PC-9 (cell line): ENCODE measurements at regions not wholly inside any gene's neighbourhood (a gene's known extent, or its start where the extent isn't known, plus 50 kb on each side); places are given as distances from the start of the nearest gene placed in this dataset.

Source experiments
- BruUV-seq: library from RNA; stranded (reverse); fragments of 400-500 nt; replicated peaks from 2 replicates; lab custom pipeline; 2021; lab: Mats Ljungman, UMichigan
- CTCF ChIA-PET: fragments of 300-600 bp; sonication (Branson Sonifier 250); formaldehyde crosslinking; loops from one replicate; lab custom pipeline; 2022; ENCODE audit warnings: antibody characterized with exemption; lab: Charles Lee
- POLR2A ChIA-PET: fragments of 300-600 bp; sonication (Branson Sonifier 250); formaldehyde crosslinking; loops from one replicate; lab custom pipeline; 2022; ENCODE audit warnings: antibody characterized with exemption; ENCODE audit not compliant: unreplicated experiment; lab: Charles Lee
- DNase-seq, 2 experiments: peaks; one replicate each; pipeline versions ENCODE4 v3.0.0 to v3.0.0-alpha.2; 2015 to 2022; ENCODE audit warnings: mixed read lengths in 1 of 2
- H2AFZ ChIP-seq: fragments of 200-600 bp; sonication (generic); 2 replicates; pipeline ENCODE4 v1.8.1; 2017; ENCODE audit warnings: antibody characterized with exemption
- H3F3A ChIP-seq: fragments of 200-600 bp; sonication (generic); 2 replicates; pipeline ENCODE4 v1.8.1; 2017; ENCODE audit warnings: antibody characterized with exemption, mild to moderate bottlenecking, low read depth; ENCODE audit not compliant: insufficient read depth
- H3K27ac ChIP-seq: fragments of 200-600 bp; sonication (generic); 2 replicates; pipeline ENCODE4 v1.6.1; 2016; ENCODE audit warnings: mixed run types
- H3K27me3 ChIP-seq: fragments of 200-600 bp; sonication (generic); 2 replicates; pipeline ENCODE4 v1.6.1; 2016; ENCODE audit warnings: low read depth, mixed run types; ENCODE audit not compliant: insufficient read depth
- H3K36me3 ChIP-seq: fragments of 200-600 bp; sonication (generic); 2 replicates; pipeline ENCODE4 v1.6.1; 2016; ENCODE audit warnings: low read depth, mixed run types
- H3K4me1 ChIP-seq: fragments of 200-600 bp; sonication (generic); replicated peaks from 2 replicates; pipeline ENCODE4 v1.6.1; 2016; ENCODE audit warnings: mixed run types; ENCODE audit not compliant: insufficient read depth
- H3K4me2 ChIP-seq: fragments of 200-600 bp; sonication (generic); 2 replicates; pipeline ENCODE4 v1.6.1; 2017; ENCODE audit warnings: mixed run types
- H3K4me3 ChIP-seq: fragments of 200-600 bp; sonication (generic); 2 replicates; pipeline ENCODE4 v1.6.1; 2016; ENCODE audit warnings: mixed run types
- H3K79me2 ChIP-seq: fragments of 200-600 bp; sonication (generic); 2 replicates; pipeline ENCODE4 v1.6.1; 2017; ENCODE audit warnings: low read depth, mixed run types
- H3K9me2 ChIP-seq: fragments of 200-600 bp; sonication (generic); 2 replicates; pipeline ENCODE4 v1.8.1; 2017; ENCODE audit warnings: mild to moderate bottlenecking; ENCODE audit not compliant: insufficient read depth
- H3K9me3 ChIP-seq: fragments of 200-600 bp; sonication (generic); 2 replicates; pipeline ENCODE4 v1.8.1; 2016; ENCODE audit warnings: low read depth; ENCODE audit not compliant: insufficient read depth
- H4K20me1 ChIP-seq: fragments of 200-600 bp; sonication (generic); 2 replicates; pipeline ENCODE4 v1.8.1; 2017; ENCODE audit not compliant: insufficient read depth
- CTCF ChIP-seq: fragments of 200-600 bp; sonication (generic); conservative IDR thresholded peaks from 2 replicates; pipeline ENCODE4 v1.6.1; 2017; ENCODE audit warnings: mixed run types, antibody characterized with exemption, mild to moderate bottlenecking, moderate library complexity
- EZH2 ChIP-seq: fragments of 200-600 bp; sonication (generic); IDR thresholded peaks from 2 replicates; pipeline ENCODE4 v1.8.0; 2017; ENCODE audit warnings: antibody characterized with exemption, low read depth
- intact Hi-C: fragments of 100-400 bp; cut with micrococcal nuclease; formaldehyde crosslinking; loops from one replicate; pipeline ENCODE4 v1.10.0; 2022; ENCODE audit not compliant: unreplicated experiment

- Histone ChIP-seq H3K4me1 (peaks cover 58% of the 10 kb centered on the region), H3K79me2 (no peaks in the 10 kb centered on the region), H4K20me1 (no peaks in the 10 kb centered on the region), H3K4me2 (no peak overlapping the region), H2AFZ (no peak overlapping the region), H3F3A (peaks cover 33% of the 10 kb centered on the region), H3K4me3 (no peak overlapping the region), H3K36me3 (no peaks in the 10 kb centered on the region), H3K9me3 (no peaks in the 10 kb centered on the region; the same call in 1 of the 2 replicates), H3K9me2 (no peaks in the 10 kb centered on the region), H3K27ac (no peak overlapping the region), H3K27me3 (no peaks in the 10 kb centered on the region)
- no TSS peak for BruUV-seq
- no peak for DNase-seq
- TF ChIP-seq EZH2 = no peak
- TF ChIP-seq CTCF = no peak
- intact Hi-C loops = loop anchor here (10.0 kb wide), 2 partner anchors 350 to 670 kb away; no protein-coding TSS in a partner anchor
- ChIA-PET CTCF (interaction anchor here (0.7 kb wide), 1 partner anchor 29 kb away, joined by 3 read pairs; no protein-coding TSS in a partner anchor), POLR2A (no interaction called here)
Measured at GRCh38 chr13:110015253-110015652, 228.9 kb upstream of the IRS2 start.

DNA sequence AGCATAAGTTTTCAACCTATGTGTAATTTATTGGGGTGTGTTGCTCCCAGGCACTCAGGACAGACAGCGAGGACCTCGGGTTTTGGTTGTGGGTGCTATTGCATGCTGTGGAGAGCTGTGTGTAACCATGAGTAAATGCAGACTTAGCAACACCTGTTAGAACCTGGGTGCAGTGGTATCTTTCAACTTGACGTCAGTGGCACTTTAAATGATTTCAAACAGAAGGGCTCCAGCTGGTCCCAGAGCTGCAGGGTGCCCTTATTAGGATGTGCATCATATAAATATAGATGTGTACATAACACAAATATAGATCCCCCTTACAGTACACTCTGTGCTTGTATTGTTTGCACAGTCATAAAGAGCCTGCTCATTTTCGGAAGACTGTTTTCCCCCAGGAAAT is 228.3 kb upstream of the IRS2 start:
- peaks cover 58% of the 10 kb centered on the region for H3K4me1 ChIP-seq
- CTCF ChIA-PET = interaction anchor here (0.7 kb wide), 1 partner anchor 30 kb away, joined by 3 read pairs; no protein-coding TSS in a partner anchor
- POLR2A ChIA-PET = no interaction called here

GRCh38 chr13:110012102-110012739 is 225.8 kb upstream of the IRS2 start:
- H3K79me2 ChIP-seq = no peaks in the 10 kb centered on the region
- BruUV-seq = no TSS peak
- peak overlapping the region; percentile 14; the same call in 1 of the 2 replicates for H2AFZ ChIP-seq
- no peaks in the 10 kb centered on the region for H3K36me3 ChIP-seq
- H3K27ac ChIP-seq = peak overlapping the region; percentile 91
- intact Hi-C loops = loop anchor here (1.0 to 10.0 kb wide), 7 partner anchors 12 to 855 kb away; partner anchors contain the start of gene IRS2
- H3K27me3 ChIP-seq = no peaks in the 10 kb centered on the region
- 0 out of 2 replicates have a peak overlapping the region, but pooled peaks have one; percentile 4 for H3K4me3 ChIP-seq
- no peaks in the 10 kb centered on the region; the same call in 1 of the 2 replicates for H3K9me3 ChIP-seq
- H3K9me2 ChIP-seq = no peaks in the 10 kb centered on the region
- CTCF ChIA-PET = no interaction called here
- peak; percentile 77 to 99 for DNase-seq
- no peak for TF ChIP-seq EZH2
- TF ChIP-seq CTCF = no peak
- H3F3A ChIP-seq = peaks cover 27% of the 10 kb centered on the region
- peak overlapping the region; percentile 50 for H3K4me2 ChIP-seq
- POLR2A ChIA-PET = interaction anchor here (0.6 to 0.7 kb wide), 5 partner anchors 22 to 857 kb away, joined by 3 to 10 read pairs (median 4); no protein-coding TSS in a partner anchor
- peaks cover 49% of the 10 kb centered on the region for H3K4me1 ChIP-seq
- H4K20me1 ChIP-seq = no peaks in the 10 kb centered on the region

More for the DNA sequence above, 228.3 kb upstream of the IRS2 start:
- no TSS peak for BruUV-seq
- TF ChIP-seq CTCF = no peak
- no peak for TF ChIP-seq EZH2
- Histone ChIP-seq H3K79me2 (no peaks in the 10 kb centered on the region), H4K20me1 (no peaks in the 10 kb centered on the region), H3K9me2 (no peaks in the 10 kb centered on the region), H3K9me3 (no peaks in the 10 kb centered on the region; the same call in 1 of the 2 replicates), H3F3A (peaks cover 33% of the 10 kb centered on the region), H3K4me3 (no peak overlapping the region), H3K27ac (no peak overlapping the region), H3K36me3 (no peaks in the 10 kb centered on the region), H2AFZ (no peak overlapping the region), H3K4me2 (no peak overlapping the region), H3K27me3 (no peaks in the 10 kb centered on the region)
- DNase-seq = no peak
- intact Hi-C loops = loop anchor here (5.0 to 10.0 kb wide), 4 partner anchors 350 to 857 kb away; no protein-coding TSS in a partner anchor
